ENCODE measurements at regions not wholly inside any gene's neighbourhood (a gene's known extent, or its start where the extent isn't known, plus 50 kb on each side); places are given as distances from the start of the nearest gene placed in this dataset.
"Not testable (repeated sequence)": the region's sequence is repeated elsewhere in the genome, so short reads cannot be mapped to it uniquely, and the experiment has no call there.

DNA sequence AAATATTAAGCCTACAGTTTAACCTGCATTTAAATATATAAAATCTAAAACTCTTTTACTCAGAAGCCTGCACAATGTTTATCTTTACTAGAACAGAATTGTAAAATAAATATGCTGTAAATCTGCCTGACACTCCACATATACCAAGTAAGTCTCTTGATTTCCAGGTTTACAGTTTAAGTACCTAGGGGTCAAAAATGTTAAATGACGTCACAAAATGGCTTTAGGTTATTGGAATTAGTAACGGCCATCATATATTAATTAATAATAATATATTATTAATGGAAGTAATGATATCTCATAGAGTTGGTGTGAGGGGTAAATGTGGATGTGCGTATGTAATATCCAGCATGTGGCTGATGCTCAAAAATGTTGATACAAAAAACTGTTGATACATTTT, 114.8 kb upstream of the ANO5 start:
- no peak for DNase-seq

DNA sequence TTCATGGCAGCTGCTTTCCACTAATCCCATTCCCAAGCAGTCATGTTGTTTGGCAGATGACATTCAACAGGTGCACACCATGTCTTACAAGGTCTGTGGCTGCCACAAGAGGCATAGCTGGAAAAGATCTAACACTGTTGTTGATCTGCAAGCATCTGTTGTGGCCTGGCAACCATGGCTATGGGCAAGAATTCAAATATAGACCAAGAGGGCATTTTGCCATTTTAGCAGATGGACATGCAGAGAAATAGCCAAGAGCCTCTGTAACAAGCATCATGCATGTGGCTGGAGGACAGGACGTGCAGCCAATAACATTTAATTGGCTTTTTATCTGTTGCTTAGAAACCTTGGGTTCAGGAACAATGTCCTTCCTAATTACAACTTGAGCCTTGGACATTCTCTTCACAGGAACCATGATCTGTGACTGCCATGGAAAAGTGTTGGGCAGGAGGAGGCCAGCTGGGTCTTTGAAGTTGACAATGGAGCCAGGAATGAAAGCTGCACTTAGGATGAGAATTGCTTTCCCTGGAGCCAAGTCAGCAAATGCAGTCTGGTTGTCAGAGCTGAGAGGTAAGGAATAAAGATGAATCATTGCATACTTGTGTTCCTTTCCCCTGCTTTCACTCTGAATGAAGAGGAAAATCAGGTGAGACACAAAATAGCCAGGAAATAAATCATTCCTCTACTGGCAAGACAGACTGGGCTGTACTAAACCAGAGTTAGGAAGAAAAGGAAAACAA, 113.6 kb upstream of the ANO5 start:
- DNase-seq: peak; percentile 82

GRCh38 chr11:22082178-22082577, 110.7 kb upstream of the ANO5 start:
- DNase-seq: no peak

DNA sequence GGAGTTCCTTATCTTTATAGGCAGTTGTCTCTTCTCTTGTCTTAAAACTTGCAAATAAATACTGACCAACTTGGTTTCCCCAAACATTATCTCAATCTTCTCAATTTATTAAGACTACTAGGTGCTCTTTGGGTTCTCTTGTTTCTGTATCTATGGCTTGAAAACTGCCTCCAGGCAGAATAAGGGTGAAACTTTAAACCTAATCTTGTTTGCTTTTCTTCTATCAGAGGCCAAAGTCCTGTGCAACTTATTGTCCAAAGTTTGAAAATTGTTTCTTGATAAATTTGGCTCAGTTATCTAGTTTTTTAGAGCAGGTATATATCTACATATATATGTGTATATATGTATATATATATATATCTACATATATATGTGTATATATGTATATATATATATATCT, 110.1 kb upstream of the ANO5 start:
- no peak for DNase-seq

DNA sequence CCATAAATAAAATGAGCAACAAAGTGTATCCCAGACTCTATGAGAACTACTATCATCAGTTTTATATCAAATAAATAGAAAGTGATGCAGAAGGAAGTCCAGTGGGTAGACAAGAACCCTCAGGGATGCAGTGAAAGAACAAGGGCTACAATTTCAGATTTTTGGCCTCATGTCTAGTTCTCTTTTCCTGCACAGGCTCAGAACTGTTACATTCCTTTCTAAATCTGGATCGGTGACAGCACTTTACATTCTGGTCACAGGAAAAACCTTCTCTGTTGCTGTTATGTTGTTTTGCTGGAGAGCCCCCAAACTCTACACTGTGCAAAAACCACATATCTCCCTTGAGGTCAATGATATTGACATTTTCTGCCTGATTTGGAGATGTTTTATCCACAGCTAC, 108.8 kb upstream of the ANO5 start:
- DNase-seq: peak; percentile 31

GRCh38 chr11:22084564-22084963, 108.3 kb upstream of the ANO5 start:
- DNase-seq: no peak

DNA sequence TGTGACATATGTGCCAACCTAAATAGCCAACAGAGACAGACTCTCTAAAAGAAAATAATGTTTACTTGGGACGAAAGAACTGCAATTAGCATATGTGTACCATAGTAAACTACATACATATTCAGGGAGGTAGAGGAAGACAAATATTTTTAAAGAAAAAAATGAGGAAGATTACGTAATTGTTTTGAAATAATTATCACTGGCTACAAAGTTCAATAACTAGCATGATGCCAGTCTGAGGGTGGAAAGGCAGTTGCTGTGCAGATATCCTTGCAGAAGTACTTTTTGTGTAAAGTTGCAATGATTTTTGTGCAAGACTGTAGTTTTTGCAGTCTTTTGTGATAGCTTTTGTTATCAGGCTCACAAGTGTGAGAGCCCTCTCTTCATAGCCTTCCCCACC, 103.3 kb upstream of the ANO5 start:
- DNase-seq: no peak

DNA sequence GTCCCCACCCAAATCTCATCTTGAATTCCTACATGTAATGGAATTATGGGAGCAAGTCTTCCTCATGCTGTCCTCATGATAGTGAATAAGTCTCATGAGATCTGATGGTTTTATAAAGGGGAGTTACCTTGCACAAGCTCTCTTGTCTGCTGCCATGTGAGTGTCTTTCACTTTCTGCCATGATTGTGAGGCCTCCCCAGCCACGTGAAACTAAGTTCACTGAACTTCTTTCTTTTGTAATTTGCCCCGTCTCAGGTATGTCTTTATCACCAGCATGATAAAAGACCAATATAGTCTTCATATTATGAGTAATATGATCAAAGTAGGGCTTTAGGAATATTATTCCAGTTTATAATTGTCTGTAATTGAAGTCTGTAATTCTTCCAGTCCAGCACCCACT, 86.3 kb upstream of the ANO5 start:
- no peak for DNase-seq

- DNase-seq: no peak
Measured at GRCh38 chr11:22115470-22116029, 77.3 kb upstream of the ANO5 start.

DNA sequence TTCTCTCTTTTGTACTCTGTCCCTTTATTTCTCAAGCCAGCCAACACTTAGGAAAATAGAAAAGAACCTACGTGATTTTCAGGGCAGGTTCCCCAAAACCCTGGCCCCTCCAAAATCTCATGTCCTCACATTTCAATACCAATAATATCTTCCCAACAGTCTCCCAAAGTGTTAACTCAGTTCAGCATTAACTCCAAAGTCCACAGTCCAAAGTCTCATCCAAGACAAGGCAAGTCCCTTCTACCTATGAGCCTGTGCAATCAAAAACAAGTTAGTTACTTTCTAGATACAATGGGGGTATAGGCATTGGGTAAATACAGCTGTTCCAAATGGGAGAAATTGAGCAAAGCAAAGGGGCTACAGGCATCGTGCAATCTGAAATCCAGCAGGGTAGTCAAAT, 64.9 kb upstream of the ANO5 start:
- not testable (repeated sequence) for DNase-seq

- DNase-seq: no peak
Measured at GRCh38 chr11:22130462-22131053, 62.3 kb upstream of the ANO5 start.

GRCh38 chr11:22133776-22134175, 59.1 kb upstream of the ANO5 start:
- DNase-seq: no peak

GRCh38 chr11:22138264-22138663, 54.6 kb upstream of the ANO5 start:
- DNase-seq: no peak

Data from femur (tissue), 1 donor.